ENCODE measurements at regions not wholly inside any gene's neighbourhood (a gene's known extent, or its start where the extent isn't known, plus 50 kb on each side); places are given as distances from the start of the nearest gene placed in this dataset.

- no peak for TF ChIP-seq KLF1 (tag; IDR thresholded peaks at IDR 0.05)
- no peak for TF ChIP-seq ZNF695 (CRISPR knock-in tag; IDR thresholded peaks at IDR 0.05)
- TF ChIP-seq CHD2 (IDR thresholded peaks at IDR 0.05; ENCODE audit: low read depth, low read length) = no peak
- no peak for TF ChIP-seq CEBPB (tag; IDR thresholded peaks at IDR 0.05)
- no peak for TF ChIP-seq TCF3 (CRISPR knock-in tag; IDR thresholded peaks at IDR 0.05)
- TF ChIP-seq SP1 (CRISPR knock-in tag; IDR thresholded peaks at IDR 0.05) = no peak
- no peak for TF ChIP-seq EZH2 (IDR thresholded peaks at IDR 0.05; ENCODE audit: borderline replicate concordance, low read depth, low read length)
These were observed 70.6 kb upstream of the NTM start for GRCh38 chr11:131299598-131300438.

Measured in K562 (cell line).